Stimulated activated CD8-positive, alpha-beta memory T cell treated with anti-CD3 and anti-CD28 coated beads, Interleukin-12 subunit alpha, Interleukin-12 subunit beta, amount 100 ng/mL, for 4 hours (primary cell): ENCODE measurements at regions not wholly inside any gene's neighbourhood (a gene's known extent, or its start where the extent isn't known, plus 50 kb on each side); places are given as distances from the start of the nearest gene placed in this dataset.
"Not testable (repeated sequence)": the region's sequence is repeated elsewhere in the genome, so short reads cannot be mapped to it uniquely, and the experiment has no call there.

Experiments
- DNase-seq: peaks from one replicate; pipeline ENCODE4 v3.0.0-alpha.2; 2020; ENCODE audit warnings: low read depth

DNA sequence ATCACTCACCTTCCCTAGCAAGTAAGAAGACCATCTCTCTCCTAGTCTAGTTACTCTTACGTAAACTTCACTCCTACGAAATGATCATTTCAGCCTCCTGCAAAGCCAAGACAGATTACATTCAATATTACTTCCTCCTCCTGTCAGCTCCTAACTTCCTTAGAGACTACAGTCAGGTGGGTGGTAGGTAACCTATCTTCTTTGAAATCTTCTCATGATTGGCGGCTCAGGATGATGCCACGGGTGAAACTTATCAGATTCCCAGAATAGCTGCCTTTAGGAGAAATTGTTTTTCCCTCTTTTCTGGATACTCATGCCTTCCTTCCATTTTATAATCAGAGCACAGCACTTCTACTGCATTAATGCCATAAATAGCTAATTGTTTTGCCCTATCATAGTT is 744.8 kb upstream of the HS3ST1 start:
- DNase-seq: no peak

DNA sequence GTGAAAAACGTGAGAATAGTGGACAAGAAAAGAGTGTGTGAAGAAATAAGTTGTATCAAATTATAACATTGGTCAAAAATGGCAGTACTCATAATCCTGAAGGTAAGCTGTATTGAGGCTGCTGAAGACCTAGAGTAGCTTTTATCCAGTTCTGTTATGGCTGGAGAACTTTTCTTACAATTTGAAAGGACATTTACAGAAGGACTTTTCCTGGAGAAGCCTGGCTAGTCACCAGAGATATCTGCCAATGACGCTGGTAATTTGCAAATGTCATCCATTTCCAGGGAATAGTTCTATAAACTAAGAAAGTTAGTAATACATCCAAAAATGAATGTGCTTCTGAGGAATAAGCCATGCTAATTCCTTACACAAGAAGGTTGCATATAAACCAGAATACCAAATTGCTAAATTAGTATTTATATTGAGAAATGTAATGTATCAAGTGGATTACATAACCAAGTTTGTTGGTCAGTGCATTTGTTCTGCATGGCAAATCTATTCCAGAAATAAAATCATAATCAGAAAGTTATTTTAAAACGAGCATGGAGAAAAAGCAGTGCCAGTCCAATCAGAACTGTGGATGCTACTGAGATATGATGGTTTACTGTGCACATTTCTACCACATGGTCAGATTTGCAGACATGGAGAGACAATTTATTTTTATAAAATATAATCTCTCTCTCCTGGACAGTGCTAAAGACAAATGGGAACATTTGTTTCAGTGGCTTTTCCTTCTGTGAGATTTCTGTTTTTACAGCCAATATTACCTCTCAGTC is 743.7 kb upstream of the HS3ST1 start:
- no peak for DNase-seq

DNA sequence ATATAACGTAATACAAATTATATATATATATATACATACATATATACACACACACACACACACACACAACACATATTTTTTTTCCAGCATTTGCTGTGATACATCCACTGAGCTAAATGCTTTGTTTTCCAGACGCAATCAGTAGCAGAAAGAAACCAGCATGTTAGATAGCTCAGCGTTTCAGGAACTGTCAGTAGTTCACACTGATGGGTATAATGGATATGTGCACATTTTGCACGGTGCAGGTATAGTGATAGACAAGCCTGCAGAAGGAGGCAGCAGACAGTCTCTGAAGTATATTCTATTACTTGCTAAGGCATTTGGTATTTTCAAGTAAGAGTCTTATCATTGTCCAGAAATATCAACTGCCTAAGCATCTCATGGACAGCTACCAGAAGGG is 741.6 kb upstream of the HS3ST1 start:
- no peak for DNase-seq

DNA sequence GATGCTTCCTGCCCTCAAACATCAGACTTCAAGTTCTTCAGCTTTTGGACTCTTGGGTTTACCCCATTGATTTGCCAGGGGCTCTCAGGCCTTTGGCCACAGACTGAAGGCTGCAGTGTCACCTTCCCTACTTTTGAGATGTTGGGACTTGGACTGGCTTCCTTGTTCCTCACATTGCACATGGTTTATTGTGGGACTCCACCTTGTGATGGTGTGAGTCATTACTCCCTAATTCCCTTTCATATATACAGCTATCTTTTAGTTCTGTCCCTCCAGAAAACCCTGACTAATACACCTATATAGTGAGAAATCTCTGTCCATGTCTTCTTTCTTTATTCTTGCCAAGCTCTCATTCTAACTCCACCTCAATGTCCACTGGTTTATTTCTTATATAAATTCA is 736.9 kb upstream of the HS3ST1 start:
- DNase-seq: no peak

DNA sequence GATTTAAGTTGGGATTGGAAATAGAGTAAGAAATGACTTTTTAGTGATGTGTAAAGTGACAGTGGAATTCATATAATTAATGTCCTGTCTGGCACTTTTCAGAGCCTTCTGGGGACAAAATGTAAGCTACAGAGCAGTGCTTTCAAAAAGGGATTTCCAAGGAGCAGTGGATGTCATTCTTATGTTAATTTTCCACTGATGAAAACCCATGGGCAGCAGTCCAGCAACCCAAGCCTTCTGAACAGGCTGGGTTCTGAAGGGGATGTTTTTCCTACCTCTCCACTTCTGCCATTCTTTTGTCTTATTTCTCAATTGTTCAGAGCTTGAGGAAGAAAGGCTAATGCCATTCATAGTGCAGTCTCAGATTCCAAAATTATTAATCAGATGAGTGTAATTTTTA is 717.6 kb upstream of the HS3ST1 start:
- no peak for DNase-seq

DNA sequence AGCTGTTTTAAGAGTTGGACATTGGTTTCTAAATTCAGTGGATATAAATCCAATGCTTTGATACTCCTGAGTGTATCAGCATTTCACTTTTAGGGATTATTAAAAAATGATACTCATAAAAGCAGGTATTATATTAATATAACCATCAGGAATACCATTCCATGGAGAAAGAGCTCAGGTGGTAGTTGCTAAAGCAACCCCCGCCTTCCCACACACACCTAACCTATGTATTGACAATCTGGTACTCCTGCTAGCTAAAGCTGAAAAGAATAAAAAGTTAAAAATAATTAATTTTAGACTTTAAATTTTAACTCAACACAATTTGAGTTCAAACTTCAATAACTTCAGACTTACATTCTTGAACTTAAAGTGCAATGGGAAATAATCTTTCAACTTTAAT is 717.1 kb upstream of the HS3ST1 start:
- no peak for DNase-seq

DNA sequence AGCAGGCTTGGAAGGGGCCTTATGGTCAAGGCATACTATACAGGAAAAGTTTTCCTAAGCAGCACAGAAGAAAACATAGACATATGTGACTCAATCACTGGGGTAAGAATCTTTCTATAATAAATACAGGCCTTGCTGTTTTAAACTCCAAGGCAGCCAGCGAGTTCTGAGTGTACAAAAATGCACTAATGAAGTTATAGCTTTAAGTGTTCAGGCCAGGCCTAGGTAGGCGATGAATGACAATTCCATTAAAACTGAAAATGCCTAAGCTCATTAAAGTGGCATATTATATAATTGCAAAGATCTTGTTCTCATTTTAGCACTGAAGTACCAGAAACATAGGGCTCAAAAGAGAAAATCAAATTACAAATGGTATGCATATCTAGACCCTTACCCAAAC is 716.4 kb upstream of the HS3ST1 start:
- no peak for DNase-seq

DNA sequence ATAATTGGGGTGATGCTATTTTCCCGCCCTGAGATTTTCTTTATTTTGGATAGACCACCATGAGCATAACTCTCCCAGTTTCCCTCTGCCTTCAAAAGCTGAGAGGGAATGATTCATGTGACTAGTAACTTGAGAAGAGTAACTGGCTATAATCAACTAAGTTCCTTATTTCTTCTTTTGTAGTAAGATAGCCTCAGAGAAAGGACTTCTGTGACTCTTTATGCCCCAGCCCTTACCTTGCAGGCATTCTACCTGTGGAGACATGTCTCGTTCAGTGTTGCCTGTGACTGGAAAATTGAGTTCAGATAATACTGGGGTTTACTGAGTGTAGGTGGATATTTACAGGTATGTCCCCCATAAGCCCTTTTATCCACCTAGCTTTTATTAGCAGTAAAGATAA is 715.4 kb upstream of the HS3ST1 start:
- DNase-seq: no peak

DNA sequence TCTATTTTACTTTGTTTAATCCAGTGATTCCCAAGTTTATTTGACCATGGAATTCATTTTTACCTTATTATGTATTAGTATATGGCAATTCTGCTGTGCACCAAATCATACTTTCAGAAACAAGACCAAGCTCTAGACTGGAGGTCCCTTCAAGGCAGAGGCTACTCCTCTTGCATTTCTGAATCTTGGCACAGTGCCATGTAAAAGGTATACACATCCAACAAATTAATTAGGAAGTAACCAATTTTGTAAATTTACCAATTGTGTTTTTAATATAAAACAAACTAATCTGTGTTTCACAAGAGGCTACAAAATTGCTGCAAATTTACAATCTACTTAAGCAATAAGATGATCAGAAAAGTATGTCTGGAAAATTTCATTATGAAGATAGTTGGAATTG is 712.2 kb upstream of the HS3ST1 start:
- no peak for DNase-seq

DNA sequence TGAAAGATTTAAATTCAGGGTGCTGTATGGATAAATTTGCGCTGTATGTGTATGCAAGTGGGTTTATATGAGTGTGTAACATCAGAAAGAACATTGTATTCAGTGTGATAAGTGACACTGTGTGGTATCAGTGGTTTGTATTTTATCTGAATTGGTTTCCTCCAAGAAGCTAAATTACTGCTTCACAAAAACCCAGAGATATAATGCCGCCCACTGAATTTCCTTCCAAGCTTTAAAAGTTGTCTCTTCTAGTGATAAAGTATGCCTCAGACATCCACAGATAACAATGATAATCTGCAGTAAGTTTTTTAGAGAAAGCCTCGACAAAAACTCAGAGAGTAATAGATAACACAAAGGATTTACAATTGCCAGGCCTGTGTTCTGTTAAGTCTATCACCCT is 710.6 kb upstream of the HS3ST1 start:
- DNase-seq: no peak

DNA sequence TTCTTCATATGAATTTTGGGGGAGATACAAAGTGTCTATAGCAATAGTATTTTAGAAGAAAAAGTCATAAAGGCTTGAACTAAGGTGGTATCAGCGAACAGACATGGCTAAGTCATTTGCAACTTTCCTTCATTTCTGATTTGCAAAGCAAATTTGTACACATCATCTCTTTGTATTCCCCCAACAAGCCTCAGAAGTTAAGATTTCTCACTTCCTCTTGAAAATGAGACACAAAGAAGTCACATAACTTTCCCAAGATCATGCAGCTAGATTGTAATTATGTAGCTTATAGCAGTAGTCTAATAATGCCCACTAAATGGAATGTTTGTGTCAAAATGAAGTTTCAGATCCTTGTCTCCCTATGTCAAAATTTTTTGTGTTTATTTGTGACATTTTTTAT is 709.8 kb upstream of the HS3ST1 start:
- no peak for DNase-seq

DNA sequence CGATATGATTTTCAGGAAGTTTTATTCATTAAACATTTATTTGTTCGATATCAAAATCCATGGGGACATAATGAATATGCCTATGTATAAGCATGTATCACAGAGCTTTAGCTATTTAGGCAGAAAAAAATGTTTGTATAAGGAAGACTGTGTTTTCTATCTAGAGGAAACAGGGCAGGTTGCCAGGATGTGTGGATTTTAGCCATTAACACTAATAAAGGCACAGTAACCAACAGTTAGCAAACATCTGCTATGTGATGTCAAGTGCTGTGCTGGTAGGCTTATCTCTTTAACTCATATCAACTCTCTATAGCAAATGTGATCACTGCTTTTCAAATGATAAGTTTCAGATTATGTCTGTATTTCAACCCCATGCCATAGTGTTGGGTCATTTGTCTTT is 708.9 kb upstream of the HS3ST1 start:
- DNase-seq: no peak

DNA sequence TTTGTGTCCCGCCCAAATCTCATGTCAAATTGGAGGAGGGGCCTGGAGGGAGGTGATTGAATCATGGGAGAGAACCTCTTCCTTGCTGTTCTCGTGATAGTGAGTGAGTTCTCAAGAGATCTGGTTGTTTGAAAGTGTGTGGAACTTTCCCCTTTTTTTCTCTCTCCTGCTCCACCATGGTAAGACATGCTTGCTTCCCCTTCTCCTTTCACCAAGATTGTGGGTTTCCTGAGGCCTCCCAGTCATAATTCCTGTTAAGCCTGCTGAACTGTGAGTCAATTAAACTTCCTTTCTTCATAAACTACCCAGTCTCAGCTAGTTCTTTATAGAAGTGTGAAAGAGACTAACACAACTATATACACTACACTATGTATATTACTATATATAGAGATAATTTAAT is 697.8 kb upstream of the HS3ST1 start:
- no peak for DNase-seq

DNA sequence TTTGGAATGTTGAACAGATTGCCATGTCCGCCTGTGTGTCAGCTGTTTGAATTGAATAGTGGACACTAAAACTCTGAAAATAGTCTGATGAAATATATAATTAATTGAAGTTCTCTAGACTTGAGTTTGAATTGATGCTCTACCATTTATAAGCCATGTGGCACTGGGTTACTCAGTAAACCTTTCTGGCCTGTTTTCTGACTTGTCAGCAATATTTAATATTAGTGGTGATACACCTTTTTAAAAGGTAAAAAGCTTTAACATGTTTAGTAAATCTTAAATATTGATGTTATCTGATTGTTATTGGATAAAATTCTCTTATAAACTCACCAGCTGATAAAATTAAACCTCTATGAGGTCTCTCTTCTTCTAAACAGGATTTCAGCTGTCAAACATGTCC is 695.4 kb upstream of the HS3ST1 start:
- DNase-seq: no peak

DNA sequence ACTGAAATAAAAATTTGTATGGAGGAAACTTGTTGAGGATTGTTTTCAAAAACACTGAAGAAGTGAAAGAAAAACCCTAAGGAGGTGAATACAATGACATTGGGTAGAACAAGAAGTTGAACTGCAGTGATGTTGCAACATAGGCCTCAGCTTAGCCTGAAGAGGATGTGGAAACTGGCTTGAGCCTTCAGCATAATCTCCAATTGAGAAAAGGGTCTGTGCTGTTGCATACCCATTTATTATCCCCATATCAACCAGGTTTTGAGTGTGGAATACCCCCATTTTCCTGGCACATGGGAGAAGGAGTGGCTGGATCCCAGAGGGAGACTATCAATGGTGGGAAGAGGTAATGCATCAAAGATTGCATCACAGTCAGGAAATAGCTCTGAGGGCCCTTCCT is 695.0 kb upstream of the HS3ST1 start:
- no peak for DNase-seq

DNA sequence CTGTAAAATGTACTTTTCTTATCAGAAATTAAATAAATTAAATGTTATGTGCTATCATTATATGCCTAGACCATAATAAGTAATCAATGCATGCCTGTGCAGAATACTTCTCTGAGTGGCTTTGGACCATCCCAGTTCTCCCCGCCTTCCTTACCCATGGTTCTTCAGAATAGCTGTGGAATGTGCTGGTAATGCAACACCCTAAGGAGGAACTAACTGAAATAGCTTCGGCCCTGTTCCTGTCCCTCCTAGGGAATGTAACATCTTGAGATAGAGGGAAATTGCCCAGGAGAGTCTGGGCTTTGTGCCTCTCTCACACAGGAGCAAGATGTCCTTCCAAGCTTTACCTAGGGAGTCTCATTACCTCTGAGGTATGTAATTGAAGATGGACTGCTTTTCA is 693.6 kb upstream of the HS3ST1 start:
- DNase-seq: no peak

DNA sequence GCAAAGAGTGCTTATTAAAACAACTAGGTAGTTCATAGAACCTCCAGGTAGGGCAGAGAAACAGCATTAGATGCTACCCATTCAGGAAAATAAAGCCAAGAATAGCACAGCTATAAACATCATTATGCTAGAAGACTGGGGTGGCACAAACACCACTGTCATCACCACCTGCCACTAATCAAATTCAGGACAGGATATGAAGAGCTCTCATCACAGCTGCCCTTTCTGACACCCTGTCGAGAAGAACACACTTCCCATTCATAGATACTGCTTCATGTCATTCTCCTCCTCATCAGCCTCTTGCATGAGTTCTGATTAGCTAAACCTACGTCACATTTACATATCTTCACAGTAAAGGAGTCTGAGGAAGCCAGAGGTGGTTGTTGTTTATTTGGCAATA is 692.3 kb upstream of the HS3ST1 start:
- no peak for DNase-seq

DNA sequence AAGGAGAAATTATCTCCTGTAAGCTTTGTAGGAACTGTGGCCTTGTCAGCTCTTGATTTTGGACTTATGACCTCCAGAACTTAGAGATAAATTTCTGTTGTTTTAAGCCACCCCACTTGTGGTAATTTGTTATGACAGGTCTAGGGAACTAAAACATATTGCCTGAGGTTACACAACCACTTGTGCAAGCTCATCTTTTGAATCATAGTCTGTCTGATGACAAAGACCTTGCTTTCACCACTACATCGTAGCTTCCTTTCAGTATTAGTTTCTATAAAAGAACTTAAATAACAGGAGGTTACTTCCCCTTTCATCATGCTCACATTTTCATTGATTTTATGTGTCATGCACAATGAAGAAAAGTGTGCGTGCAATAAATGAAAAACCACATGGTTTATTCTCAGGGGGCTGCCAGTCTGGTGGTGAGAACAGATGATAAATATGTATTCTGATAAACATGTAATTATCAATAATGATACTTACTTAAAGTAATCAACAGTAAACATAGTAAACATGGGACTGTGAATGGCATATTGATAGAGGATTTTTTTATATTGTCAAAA is 690.0 kb upstream of the HS3ST1 start:
- no peak for DNase-seq

DNA sequence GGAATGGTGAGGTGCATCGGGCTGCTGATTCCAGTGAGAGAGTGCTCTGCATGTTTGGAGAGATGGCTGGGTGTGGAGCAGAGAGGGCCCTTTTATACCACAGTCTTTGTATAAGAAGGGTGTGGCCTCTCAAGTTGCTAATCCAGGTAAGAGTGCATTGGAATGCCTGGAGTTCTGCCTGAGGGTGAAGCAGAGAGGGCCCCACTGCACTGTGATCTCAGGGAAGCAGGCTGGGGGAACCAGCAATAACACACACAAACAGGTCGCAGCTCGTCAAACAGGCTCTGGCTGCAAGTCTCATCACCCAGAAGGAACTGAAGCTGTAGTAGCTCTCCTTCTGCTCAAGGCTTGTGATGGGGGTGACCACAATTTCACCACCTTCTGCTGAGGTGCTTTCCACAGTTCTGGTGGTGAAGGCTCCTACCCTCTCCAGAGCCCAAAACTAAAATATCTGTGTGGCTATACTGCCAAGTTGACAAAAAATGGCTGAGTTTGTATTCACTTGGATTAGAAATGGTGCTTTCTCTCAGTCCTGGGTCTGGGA is 687.4 kb upstream of the HS3ST1 start:
- no peak for DNase-seq

DNA sequence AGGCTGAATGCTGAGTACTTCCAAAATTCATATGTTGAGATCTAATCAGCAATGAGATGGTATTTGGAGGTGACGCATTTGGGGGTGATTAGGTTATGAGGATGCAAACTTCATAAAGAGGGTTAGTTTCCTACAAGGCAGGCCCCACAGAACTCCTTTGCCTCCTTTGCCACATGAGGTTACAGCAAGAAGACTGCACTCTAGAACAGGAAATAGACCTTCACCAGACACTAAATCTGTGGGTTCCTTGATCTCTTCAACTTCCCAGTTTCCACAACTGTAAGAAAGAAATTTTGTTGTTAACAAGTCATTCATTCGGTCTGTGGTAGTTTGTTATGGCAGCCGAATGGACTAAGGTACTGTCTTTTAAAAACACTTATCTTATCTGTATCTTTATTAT is 681.9 kb upstream of the HS3ST1 start:
- no peak for DNase-seq

DNA sequence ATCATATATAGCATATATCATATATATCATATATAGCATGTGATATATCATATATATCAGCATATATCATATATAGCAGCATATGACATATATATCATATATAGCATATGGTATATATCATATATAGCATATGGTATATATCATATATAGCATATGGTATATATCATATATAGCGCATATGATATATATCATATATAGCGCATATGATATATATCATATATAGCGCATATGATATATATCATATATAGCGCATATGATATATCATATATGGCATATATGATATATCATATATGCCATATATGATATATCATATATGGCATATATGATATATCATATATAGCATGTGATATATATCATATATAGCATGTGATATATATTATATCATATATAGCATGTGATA is 680.4 kb upstream of the HS3ST1 start:
- DNase-seq: not testable (repeated sequence)

DNA sequence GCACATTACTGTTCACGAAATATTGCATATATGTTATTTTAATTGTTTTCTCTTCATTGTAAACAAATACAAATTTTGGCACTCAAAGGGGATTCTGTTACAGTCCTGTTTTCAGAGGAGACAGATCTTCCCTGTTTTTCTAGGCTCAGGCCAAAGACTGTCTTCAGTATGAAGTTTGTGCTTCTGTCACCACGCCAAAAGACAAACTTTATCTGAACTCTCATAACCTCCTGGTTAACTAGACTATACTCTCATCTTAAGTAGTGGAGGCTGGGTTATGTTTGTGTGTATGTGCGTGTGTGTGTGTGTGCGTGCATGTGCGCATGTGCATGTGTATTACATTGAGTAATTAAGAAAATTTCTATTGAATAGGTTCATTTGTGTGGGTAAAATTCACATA is 676.8 kb upstream of the HS3ST1 start:
- no peak for DNase-seq

DNA sequence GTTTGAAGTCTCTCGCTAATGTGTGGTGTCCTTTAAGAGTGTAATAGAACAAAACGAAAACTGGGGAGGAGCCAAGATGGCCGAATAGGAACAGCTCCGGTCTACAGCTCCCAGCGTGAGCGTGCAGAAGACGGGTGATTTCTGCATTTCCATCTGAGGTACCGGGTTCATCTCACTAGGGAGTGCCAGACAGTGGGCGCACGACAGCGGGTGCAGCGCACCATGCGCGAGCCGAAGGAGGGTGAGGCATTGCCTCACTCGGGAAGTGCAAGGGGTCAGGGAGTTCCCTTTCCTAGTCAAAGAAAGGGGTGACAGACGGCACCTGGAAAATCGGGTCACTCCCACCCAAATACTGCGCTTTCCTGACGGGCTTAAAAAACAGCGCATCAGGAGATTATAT is 661.2 kb upstream of the HS3ST1 start:
- not testable (repeated sequence) for DNase-seq

DNA sequence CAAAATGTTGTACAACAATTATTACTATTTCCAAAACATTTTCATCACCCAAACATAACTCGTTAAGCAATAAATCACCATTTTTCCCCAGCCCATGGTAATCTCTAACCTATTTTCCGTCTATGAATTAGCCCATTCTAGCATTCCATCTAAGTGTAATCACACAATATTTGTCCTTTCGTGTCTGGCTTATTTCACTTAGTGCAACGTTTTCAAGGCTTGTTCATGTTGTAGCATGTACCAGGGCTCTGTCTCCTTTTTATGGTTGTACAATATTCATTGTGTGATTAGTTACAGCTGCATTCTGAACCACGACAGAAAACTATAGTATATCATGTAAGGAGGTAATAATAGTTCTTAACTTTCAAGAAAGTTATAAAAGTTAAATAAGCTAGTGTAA is 656.0 kb upstream of the HS3ST1 start:
- DNase-seq: no peak
